ENCODE measurements at regions not wholly inside any gene's neighbourhood (a gene's known extent, or its start where the extent isn't known, plus 50 kb on each side); places are given as distances from the start of the nearest gene placed in this dataset.

DNA sequence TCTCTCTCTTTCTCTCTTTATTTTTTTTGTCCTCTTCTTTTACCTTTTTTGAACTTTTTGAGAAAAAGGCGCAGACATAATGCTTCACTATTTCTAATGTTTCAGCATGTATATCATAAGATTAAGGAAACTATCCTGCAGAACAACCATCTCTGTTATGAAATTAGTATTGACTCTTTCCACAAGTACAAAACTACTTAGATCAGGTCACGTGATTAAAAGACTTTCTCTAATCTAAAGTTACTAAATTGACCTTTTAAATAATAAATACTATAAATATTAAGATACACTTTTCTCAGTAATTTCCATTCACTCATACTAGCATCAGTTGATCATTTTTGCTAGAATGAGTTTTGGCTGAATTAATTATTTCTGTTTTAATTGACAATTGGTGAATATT, 844.5 kb upstream of the LRFN5 start:
- TF ChIP-seq, protein P1, sequence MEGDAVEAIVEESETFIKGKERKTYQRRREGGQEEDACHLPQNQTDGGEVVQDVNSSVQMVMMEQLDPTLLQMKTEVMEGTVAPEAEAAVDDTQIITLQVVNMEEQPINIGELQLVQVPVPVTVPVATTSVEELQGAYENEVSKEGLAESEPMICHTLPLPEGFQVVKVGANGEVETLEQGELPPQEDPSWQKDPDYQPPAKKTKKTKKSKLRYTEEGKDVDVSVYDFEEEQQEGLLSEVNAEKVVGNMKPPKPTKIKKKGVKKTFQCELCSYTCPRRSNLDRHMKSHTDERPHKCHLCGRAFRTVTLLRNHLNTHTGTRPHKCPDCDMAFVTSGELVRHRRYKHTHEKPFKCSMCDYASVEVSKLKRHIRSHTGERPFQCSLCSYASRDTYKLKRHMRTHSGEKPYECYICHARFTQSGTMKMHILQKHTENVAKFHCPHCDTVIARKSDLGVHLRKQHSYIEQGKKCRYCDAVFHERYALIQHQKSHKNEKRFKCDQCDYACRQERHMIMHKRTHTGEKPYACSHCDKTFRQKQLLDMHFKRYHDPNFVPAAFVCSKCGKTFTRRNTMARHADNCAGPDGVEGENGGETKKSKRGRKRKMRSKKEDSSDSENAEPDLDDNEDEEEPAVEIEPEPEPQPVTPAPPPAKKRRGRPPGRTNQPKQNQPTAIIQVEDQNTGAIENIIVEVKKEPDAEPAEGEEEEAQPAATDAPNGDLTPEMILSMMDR (IDR thresholded peaks at IDR 0.05) = no peak
- TF ChIP-seq POLR2A (IDR thresholded peaks at IDR 0.05) = no peak
